ENCODE measurements at regions not wholly inside any gene's neighbourhood (a gene's known extent, or its start where the extent isn't known, plus 50 kb on each side); places are given as distances from the start of the nearest gene placed in this dataset.
A peak's percentile ranks its signal among the peaks of the same experiment; 100 is the strongest.

- no peak overlapping the region for H3K4me3 ChIP-seq
- no peak for DNase-seq
Observed at GRCh38 chr14:101349108-101349507, 212.2 kb upstream of the DIO3 start.

GRCh38 chr14:101350021-101350420, 211.3 kb upstream of the DIO3 start:
- no peak overlapping the region for H3K27ac ChIP-seq
- TF ChIP-seq, protein P1, sequence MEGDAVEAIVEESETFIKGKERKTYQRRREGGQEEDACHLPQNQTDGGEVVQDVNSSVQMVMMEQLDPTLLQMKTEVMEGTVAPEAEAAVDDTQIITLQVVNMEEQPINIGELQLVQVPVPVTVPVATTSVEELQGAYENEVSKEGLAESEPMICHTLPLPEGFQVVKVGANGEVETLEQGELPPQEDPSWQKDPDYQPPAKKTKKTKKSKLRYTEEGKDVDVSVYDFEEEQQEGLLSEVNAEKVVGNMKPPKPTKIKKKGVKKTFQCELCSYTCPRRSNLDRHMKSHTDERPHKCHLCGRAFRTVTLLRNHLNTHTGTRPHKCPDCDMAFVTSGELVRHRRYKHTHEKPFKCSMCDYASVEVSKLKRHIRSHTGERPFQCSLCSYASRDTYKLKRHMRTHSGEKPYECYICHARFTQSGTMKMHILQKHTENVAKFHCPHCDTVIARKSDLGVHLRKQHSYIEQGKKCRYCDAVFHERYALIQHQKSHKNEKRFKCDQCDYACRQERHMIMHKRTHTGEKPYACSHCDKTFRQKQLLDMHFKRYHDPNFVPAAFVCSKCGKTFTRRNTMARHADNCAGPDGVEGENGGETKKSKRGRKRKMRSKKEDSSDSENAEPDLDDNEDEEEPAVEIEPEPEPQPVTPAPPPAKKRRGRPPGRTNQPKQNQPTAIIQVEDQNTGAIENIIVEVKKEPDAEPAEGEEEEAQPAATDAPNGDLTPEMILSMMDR (IDR thresholded peaks at IDR 0.05) = no peak
- no peak for TF ChIP-seq POLR2A (IDR thresholded peaks at IDR 0.05)
- H3K27me3 ChIP-seq = no peaks in the 10 kb centered on the region
- no peaks in the 10 kb centered on the region for H3K36me3 ChIP-seq
- peak in 1 of 3 donors; percentile 19 for DNase-seq
- no peaks in the 10 kb centered on the region for H3K4me1 ChIP-seq
- peaks cover 0 to 5% (median 0%) of the 10 kb centered on the region in 4 donors for H3K9me3 ChIP-seq
- no peak overlapping the region for H3K4me3 ChIP-seq

More at GRCh38 chr14:101349108-101349507, 212.2 kb upstream of the DIO3 start:
- Histone ChIP-seq H3K27ac (no peak overlapping the region), H3K9me3 (peaks cover 0 to 5% (median 0%) of the 10 kb centered on the region in 4 donors), H3K36me3 (no peaks in the 10 kb centered on the region), H3K4me1 (no peaks in the 10 kb centered on the region), H3K27me3 (no peaks in the 10 kb centered on the region)
- TF ChIP-seq, protein P1 (IDR thresholded peaks at IDR 0.05) = no peak
- TF ChIP-seq POLR2A (IDR thresholded peaks at IDR 0.05) = no peak

- Histone ChIP-seq H3K9me3 (peaks cover 0 to 5% (median 0%) of the 10 kb centered on the region in 4 donors), H3K4me3 (no peak overlapping the region), H3K27me3 (no peaks in the 10 kb centered on the region), H3K36me3 (no peaks in the 10 kb centered on the region), H3K27ac (no peak overlapping the region), H3K4me1 (no peaks in the 10 kb centered on the region)
- TF ChIP-seq, protein P1 (IDR thresholded peaks at IDR 0.05) = no peak
- no peak for TF ChIP-seq POLR2A (IDR thresholded peaks at IDR 0.05)
- peak in 1 of 3 donors; percentile 14 for DNase-seq
Observed at GRCh38 chr14:101350691-101351090, 210.6 kb upstream of the DIO3 start.

GRCh38 chr14:101351146-101351545, 210.1 kb upstream of the DIO3 start:
- H3K9me3 ChIP-seq = peaks cover 0 to 5% (median 0%) of the 10 kb centered on the region in 4 donors
- H3K36me3 ChIP-seq = no peaks in the 10 kb centered on the region
- peak in 1 of 3 donors; percentile 9 for DNase-seq
- no peak overlapping the region for H3K27ac ChIP-seq
- TF ChIP-seq POLR2A (IDR thresholded peaks at IDR 0.05) = no peak
- TF ChIP-seq, protein P1 (IDR thresholded peaks at IDR 0.05) = no peak
- H3K4me1 ChIP-seq = no peaks in the 10 kb centered on the region
- H3K27me3 ChIP-seq = no peaks in the 10 kb centered on the region
- no peak overlapping the region for H3K4me3 ChIP-seq

DNA sequence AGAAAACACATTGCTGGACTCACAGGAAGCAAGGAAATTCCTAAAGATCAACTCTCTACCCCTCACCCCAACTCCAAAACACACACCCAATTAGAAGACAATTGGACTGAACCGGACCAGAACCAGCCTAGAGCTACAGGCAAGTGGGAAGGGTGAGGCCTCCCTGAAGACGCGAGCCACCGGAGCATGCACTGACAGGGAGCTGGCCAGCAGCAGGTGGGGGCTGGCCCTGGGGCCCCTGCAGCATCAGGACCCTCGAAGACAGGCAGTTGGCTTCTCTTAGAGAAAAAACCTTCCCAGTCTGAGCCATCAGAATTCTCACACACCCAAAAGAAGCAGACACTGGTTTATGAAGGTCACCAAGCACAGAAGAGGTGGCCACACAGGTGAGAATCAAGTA, 209.5 kb upstream of the DIO3 start:
- Histone ChIP-seq H3K4me1 (no peaks in the 10 kb centered on the region), H3K4me3 (no peak overlapping the region), H3K36me3 (no peaks in the 10 kb centered on the region), H3K27me3 (no peaks in the 10 kb centered on the region), H3K27ac (no peak overlapping the region), H3K9me3 (peaks cover 0 to 5% (median 0%) of the 10 kb centered on the region in 4 donors)
- peak in 1 of 3 donors; percentile 21 for DNase-seq
- TF ChIP-seq, protein P1 (IDR thresholded peaks at IDR 0.05) = no peak
- TF ChIP-seq POLR2A (IDR thresholded peaks at IDR 0.05) = no peak

GRCh38 chr14:101352567-101352966, 208.7 kb upstream of the DIO3 start:
- Histone ChIP-seq H3K4me3 (no peak overlapping the region), H3K4me1 (no peaks in the 10 kb centered on the region), H3K9me3 (peaks cover 0 to 5% (median 0%) of the 10 kb centered on the region in 4 donors), H3K36me3 (no peaks in the 10 kb centered on the region), H3K27ac (no peak overlapping the region), H3K27me3 (no peaks in the 10 kb centered on the region)
- DNase-seq = peak in 1 of 3 donors; percentile 2
- TF ChIP-seq, protein P1 (IDR thresholded peaks at IDR 0.05) = no peak
- no peak for TF ChIP-seq POLR2A (IDR thresholded peaks at IDR 0.05)
